GM12873 (cell line): ENCODE measurements at regions not wholly inside any gene's neighbourhood (a gene's known extent, or its start where the extent isn't known, plus 50 kb on each side); places are given as distances from the start of the nearest gene placed in this dataset.

Experiments
- CTCF ChIP-seq: IDR thresholded peaks from 2 replicates; pipeline ENCODE4 v1.5.1; 2012; ENCODE audit warnings: low read depth, mild to moderate bottlenecking, moderate library complexity, low read length, control low read depth; ENCODE audit not compliant: insufficient read depth; ENCODE audit errors: missing control alignments

- TF ChIP-seq CTCF: no peak
These were observed 69.8 kb downstream of the CD83 start for GRCh38 chr6:14187406-14187805.

GRCh38 chr6:14189074-14189473 is 71.5 kb downstream of the CD83 start:
- no peak for TF ChIP-seq CTCF

- TF ChIP-seq CTCF: no peak
These were observed 72.8 kb downstream of the CD83 start for GRCh38 chr6:14190191-14190928.

DNA sequence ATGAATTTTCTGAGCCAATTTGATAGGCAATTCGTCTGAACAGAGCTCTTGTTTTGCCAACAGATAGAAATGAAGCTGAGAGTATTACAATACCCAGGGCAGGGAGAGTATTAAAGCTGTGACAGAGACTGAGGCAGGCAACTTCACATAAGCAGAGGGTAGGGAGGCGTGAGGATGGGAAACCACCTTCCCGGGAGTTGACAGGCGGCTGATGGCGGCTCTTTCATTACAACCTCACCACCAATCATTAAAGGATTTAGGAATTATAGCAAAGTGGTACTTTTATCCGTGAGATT is 73.3 kb downstream of the CD83 start:
- no peak for TF ChIP-seq CTCF

GRCh38 chr6:14191761-14192160 is 74.2 kb downstream of the CD83 start:
- no peak for TF ChIP-seq CTCF

DNA sequence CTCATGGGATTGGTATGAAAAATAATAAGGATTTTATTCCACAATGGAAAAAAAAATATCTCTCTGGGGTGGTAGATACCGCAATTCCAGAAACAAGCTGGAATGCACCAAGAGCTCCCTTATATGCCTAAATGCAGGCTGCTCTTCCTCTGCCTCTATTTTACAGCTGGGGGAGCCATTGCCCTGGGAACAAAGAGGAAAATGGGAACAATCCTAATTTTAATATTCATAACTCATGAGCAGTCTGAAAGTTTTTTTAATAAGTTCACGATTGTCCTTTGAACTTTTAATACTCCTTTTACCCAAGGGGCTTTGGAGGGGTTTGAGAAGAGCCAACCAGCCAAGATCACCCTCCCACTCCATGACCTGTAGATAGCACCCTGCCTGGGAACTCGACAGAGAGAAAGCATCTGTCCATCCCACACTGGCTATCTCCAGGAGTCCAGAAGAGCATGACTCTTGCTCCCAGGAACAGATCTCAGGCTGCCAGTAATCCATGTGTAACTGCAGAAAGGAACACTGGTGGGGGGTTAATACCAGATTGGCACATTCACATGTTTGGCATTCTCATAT is 74.7 kb downstream of the CD83 start:
- no peak for TF ChIP-seq CTCF

DNA sequence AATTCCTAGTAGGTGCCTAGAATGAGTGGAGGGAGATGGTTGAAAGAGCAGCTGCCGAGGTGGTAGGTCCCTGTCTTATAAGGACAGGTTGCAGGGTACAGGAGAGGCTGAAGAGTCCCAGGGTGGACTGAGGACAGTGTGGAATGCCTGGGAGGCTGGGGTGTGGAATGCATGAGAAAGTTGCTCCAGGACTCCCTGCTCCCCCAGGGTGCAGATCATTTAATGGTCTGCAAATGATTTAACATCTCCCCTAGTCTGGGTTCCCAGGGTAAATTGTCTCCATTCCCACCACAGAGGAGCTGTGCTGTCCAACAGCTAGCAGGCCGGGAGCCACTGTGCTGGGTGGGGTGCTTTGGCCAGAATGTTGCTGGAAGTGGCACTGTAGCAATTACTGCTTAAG is 76.0 kb downstream of the CD83 start:
- TF ChIP-seq CTCF: no peak
